Lower leg skin (tissue), 4 donors: ENCODE measurements at regions not wholly inside any gene's neighbourhood (a gene's known extent, or its start where the extent isn't known, plus 50 kb on each side); places are given as distances from the start of the nearest gene placed in this dataset.

Experiments used
- DNase-seq, 2 donors: peaks; one replicate each; pipeline ENCODE4 v3.0.0-alpha.2; 2019; ENCODE audit warnings: low spot score in 2 of 2
- H3K4me3 ChIP-seq: fragments of 200-600 bp; sonication (generic); 2 replicates; pipeline ENCODE4 v1.5.1; 2017; ENCODE audit warnings: mild to moderate bottlenecking, low read depth; ENCODE audit not compliant: poor library complexity, severe bottlenecking
- POLR2A ChIP-seq, 2 donors: fragments of 450-650 bp; IDR thresholded peaks; one replicate each; pipeline ENCODE4 v1.6.1; 2016 to 2017; ENCODE audit warnings: antibody characterized with exemption in 2 of 2, mild to moderate bottlenecking in 1 of 2, moderate library complexity in 1 of 2
- WGBS, 2 donors: methylation state at CpG; one replicate each; pipeline ENCODE4 v1.1.5; 2018; 5-methylcytosine and 5-hydroxymethylcytosine counted together
- intact Hi-C: fragments of 100-400 bp; cut with DNase I; formaldehyde crosslinking; loops from one replicate; pipeline ENCODE4 v1.15.0; 2023; ENCODE audit warnings: low total_unique reads
- TF ChIP-seq, protein P1 (sequence below), 3 donors: fragments of 450-650 bp; IDR thresholded peaks; one replicate each; pipeline ENCODE4 v1.5.1; 2016; ENCODE audit warnings: antibody characterized with exemption in 3 of 3, mild to moderate bottlenecking in 3 of 3, moderate library complexity in 2 of 3

DNA sequence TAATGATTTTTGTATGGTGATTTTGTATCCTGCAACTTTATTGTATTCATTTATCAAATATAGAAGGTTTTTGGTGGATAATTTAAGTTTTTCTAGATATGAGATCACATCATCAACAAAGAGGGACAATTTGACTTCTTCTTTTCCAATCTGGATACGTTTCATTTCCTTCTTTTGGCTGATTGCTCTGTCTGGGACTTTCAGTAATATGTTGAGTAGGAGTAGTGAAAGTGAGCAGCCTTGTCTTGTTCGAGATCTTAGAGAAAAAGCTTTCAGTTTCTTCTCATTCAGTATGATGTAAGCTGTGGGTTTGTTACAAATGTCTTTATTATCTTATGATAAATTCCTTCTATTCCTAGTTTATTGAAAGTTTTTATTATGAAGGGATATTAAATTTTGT, 352.0 kb upstream of the DACH1 start:
- 68 to 69% methylated on average over 2 of the region's 2 CpGs for WGBS, 2 donors
- intact Hi-C loops = no loop called here
- no peak for TF ChIP-seq POLR2A (IDR thresholded peaks at IDR 0.05)
- TF ChIP-seq, protein P1, sequence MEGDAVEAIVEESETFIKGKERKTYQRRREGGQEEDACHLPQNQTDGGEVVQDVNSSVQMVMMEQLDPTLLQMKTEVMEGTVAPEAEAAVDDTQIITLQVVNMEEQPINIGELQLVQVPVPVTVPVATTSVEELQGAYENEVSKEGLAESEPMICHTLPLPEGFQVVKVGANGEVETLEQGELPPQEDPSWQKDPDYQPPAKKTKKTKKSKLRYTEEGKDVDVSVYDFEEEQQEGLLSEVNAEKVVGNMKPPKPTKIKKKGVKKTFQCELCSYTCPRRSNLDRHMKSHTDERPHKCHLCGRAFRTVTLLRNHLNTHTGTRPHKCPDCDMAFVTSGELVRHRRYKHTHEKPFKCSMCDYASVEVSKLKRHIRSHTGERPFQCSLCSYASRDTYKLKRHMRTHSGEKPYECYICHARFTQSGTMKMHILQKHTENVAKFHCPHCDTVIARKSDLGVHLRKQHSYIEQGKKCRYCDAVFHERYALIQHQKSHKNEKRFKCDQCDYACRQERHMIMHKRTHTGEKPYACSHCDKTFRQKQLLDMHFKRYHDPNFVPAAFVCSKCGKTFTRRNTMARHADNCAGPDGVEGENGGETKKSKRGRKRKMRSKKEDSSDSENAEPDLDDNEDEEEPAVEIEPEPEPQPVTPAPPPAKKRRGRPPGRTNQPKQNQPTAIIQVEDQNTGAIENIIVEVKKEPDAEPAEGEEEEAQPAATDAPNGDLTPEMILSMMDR (IDR thresholded peaks at IDR 0.05) = no peak
- H3K4me3 ChIP-seq = no peak overlapping the region
- no peak for DNase-seq

DNA sequence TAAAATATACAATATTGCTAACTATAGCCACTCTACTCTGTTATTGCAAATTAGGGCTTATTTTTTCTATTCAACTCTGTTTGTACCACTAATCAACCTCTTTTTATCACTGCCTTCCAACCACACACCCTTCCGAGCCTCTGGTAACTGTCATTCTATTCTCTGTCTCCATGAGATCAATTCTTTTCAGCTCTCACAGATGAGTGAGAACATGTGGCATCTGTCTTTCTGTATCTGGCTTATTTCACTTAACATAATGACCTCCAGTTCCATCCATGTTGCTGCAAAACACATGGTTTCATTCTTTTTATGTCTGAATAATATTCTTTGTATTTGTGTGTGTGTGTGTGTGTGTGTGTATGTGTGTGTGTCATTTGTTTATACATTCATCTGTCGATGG, 350.1 kb upstream of the DACH1 start:
- intact Hi-C loops = no loop called here
- H3K4me3 ChIP-seq = no peak overlapping the region
- no peak for DNase-seq
- WGBS, 2 donors = 56 to 64% methylated on average over 2 of the region's 2 CpGs
- TF ChIP-seq, protein P1 (IDR thresholded peaks at IDR 0.05) = no peak
- TF ChIP-seq POLR2A (IDR thresholded peaks at IDR 0.05) = no peak

DNA sequence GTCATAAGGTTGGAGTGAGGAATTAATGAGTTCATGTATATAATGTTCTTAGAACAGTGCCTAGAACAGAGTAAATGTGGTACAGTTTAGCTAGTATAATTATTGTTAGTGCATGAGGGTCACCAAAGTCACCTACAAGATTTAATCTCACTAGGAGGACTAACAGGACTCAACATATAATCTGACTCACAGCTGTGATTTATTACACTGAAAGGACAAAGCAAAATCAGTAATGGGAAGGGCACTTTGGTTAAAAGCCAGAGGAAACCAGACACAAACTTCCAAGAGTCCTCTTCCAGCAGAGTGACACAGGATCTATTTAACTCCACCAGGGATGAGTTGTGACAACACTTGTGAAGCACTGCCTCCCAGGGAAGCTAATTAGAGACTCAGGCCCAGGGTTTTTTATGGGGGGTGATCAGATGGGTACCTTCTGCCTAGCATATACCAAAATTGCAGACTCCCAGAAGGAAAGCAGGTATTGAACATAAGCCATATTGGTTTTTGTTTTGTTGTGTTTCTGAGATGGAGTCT, 341.2 kb upstream of the DACH1 start:
- no peak overlapping the region for H3K4me3 ChIP-seq
- TF ChIP-seq POLR2A (IDR thresholded peaks at IDR 0.05) = no peak
- no peak for DNase-seq
- intact Hi-C loops = loop anchor here (5.0 kb wide), 1 partner anchor 1676 kb away; no protein-coding TSS in a partner anchor

DNA sequence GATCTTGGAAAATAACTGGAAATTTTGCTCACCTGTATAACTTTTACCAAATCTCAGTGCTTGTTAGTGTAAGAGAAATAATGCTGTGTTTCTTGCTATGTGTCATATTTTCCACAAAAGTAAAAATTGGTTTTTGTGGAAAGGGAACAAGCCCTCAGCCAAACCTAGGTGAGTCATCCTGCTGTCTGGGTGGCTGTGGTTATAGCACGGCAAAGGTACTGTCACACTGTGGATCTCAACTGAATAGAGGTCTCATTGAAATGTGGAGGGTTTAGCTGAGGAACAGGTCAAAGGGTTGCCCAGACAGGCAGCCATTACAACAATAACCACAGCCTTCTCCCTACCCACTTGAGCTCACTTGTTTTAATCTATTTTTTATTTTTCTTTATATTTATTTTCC, 338.8 kb upstream of the DACH1 start:
- intact Hi-C loops = loop anchor here (5.0 kb wide), 1 partner anchor 1673 kb away; no protein-coding TSS in a partner anchor
- WGBS, 2 donors = 38 to 60% methylated on average over 1 of the region's 1 CpG
- DNase-seq = no peak
- no peak for TF ChIP-seq POLR2A (IDR thresholded peaks at IDR 0.05)
- TF ChIP-seq, protein P1 (IDR thresholded peaks at IDR 0.05) = no peak
- H3K4me3 ChIP-seq = no peak overlapping the region

DNA sequence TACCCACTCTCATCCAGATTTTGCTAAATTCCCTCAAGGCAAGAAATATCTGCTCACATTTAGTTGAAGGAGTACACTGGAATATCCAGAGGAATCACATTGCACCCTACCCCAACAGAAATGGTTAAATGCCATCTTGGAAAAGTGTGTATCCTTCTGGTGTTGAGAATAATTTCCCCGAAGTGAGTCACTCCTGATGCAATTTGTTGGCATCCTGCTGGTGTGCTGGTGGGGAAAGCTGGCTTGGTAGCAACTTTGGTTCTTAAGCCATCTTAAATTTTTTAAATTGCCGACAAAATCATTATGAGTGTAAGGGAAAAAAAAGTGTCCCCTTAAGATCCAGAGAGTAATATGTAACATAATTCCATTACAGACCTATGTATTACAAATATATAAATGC, 337.3 kb upstream of the DACH1 start:
- TF ChIP-seq, protein P1 (IDR thresholded peaks at IDR 0.05) = no peak
- no peak for TF ChIP-seq POLR2A (IDR thresholded peaks at IDR 0.05)
- no peak overlapping the region for H3K4me3 ChIP-seq
- intact Hi-C loops = no loop called here
- WGBS, 2 donors = 40 to 46% methylated on average over 2 of the region's 2 CpGs
- DNase-seq = no peak

DNA sequence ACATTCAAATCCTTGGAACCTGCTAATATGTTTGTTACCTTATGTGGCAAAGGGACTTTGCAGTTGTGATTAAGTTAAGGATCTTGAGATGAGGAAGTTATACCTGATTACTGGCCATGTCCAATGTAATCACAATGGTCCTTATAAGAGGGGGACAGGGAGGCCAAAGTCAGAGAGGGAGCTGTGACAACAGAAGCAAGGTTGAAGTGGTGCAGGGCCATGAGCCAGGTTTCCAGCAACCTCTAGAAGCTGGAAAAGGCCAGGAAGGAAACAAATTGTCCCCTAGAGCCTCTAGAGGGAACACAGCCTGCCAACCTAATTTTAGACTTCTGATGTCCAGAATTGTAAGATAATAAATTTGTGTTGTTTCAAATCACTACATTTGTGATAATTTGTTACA, 334.7 kb upstream of the DACH1 start:
- TF ChIP-seq POLR2A (IDR thresholded peaks at IDR 0.05) = no peak
- TF ChIP-seq, protein P1 (IDR thresholded peaks at IDR 0.05) = no peak
- intact Hi-C loops = no loop called here
- H3K4me3 ChIP-seq = no peak overlapping the region
- DNase-seq = no peak
